Tibial artery (tissue), 4 donors: ENCODE measurements at regions not wholly inside any gene's neighbourhood (a gene's known extent, or its start where the extent isn't known, plus 50 kb on each side); places are given as distances from the start of the nearest gene placed in this dataset.

Source experiments
- DNase-seq, 2 donors: peaks; one replicate each; pipeline ENCODE4 v3.0.0-alpha.2; 2019
- H3K27ac ChIP-seq, 2 donors: fragments of 200-600 bp; sonication (generic) in 1 of 2; 1 replicate in 1 of 2; 2 replicates in 1 of 2; pipeline ENCODE4 v1.5.1; 2018 to 2019; ENCODE audit warnings: mild to moderate bottlenecking in 1 of 2
- H3K27me3 ChIP-seq, 2 donors: fragments of 200-600 bp; sonication (generic) in 1 of 2; one replicate each; pipeline versions ENCODE4 v1.5.1 to v1.6.0; 2016 to 2019
- H3K36me3 ChIP-seq, 3 donors: fragments of 200-600 bp; sonication (generic) in 2 of 3; one replicate each; pipeline ENCODE4 v1.5.1; 2016 to 2019; ENCODE audit warnings: mild to moderate bottlenecking in 2 of 3
- H3K4me1 ChIP-seq, 4 donors: fragments of 200-600 bp; sonication (generic) in 2 of 4; 1 replicate in 3 of 4; 2 replicates in 1 of 4; pipeline ENCODE4 v1.5.1; 2016 to 2019
- H3K4me3 ChIP-seq, 2 donors: fragments of 200-600 bp; sonication (generic) in 1 of 2; 1 replicate in 1 of 2; 2 replicates in 1 of 2; pipeline ENCODE4 v1.5.1; 2018 to 2019; ENCODE audit warnings: mild to moderate bottlenecking in 2 of 2
- H3K9me3 ChIP-seq, 3 donors: fragments of 200-600 bp; sonication (generic) in 1 of 3; one replicate each; pipeline ENCODE4 v1.5.1; 2016 to 2019
- CTCF ChIP-seq, 2 experiments: fragments of 200-600 bp in 1 of 2; fragments of 450-650 bp in 1 of 2; IDR thresholded peaks; one replicate each; pipeline ENCODE4 v1.5.1; 2017 to 2019; ENCODE audit warnings: antibody characterized with exemption in 2 of 2, mild to moderate bottlenecking in 1 of 2, moderate library complexity in 1 of 2
- intact Hi-C: fragments of 100-400 bp; cut with DNase I; formaldehyde crosslinking; loops from one replicate; pipeline ENCODE4 v1.15.0; 2023; ENCODE audit warnings: low total_unique reads

GRCh38 chr15:47566610-47567009 lies 150.7 kb upstream of the SEMA6D start:
- no peak overlapping the region for H3K4me3 ChIP-seq
- TF ChIP-seq CTCF (IDR thresholded peaks at IDR 0.05) = no peak
- H3K36me3 ChIP-seq = no peaks in the 10 kb centered on the region
- peaks cover 0 to 18% (median 10%) of the 10 kb centered on the region in 4 donors for H3K4me1 ChIP-seq
- H3K27me3 ChIP-seq = no peaks in the 10 kb centered on the region
- no peaks in the 10 kb centered on the region for H3K9me3 ChIP-seq
- intact Hi-C loops = no loop called here
- no peak for DNase-seq
- no peak overlapping the region for H3K27ac ChIP-seq

- Histone ChIP-seq H3K4me3 (no peak overlapping the region), H3K9me3 (no peaks in the 10 kb centered on the region), H3K27me3 (no peaks in the 10 kb centered on the region), H3K36me3 (no peaks in the 10 kb centered on the region), H3K27ac (no peak overlapping the region), H3K4me1 (peaks cover 0 to 19% (median 11%) of the 10 kb centered on the region in 4 donors)
- intact Hi-C loops = no loop called here
- no peak for TF ChIP-seq CTCF (IDR thresholded peaks at IDR 0.05)
- DNase-seq = no peak
These were observed 149.3 kb upstream of the SEMA6D start for GRCh38 chr15:47568030-47568429.

- Histone ChIP-seq H3K4me1 (peaks cover 0 to 19% (median 11%) of the 10 kb centered on the region in 4 donors), H3K4me3 (no peak overlapping the region), H3K27me3 (no peaks in the 10 kb centered on the region), H3K27ac (no peak overlapping the region), H3K9me3 (no peaks in the 10 kb centered on the region), H3K36me3 (no peaks in the 10 kb centered on the region)
- TF ChIP-seq CTCF (IDR thresholded peaks at IDR 0.05) = no peak
- intact Hi-C loops = no loop called here
- no peak for DNase-seq
These were observed 147.3 kb upstream of the SEMA6D start for GRCh38 chr15:47570044-47570443.

GRCh38 chr15:47570451-47570850 lies 146.9 kb upstream of the SEMA6D start:
- intact Hi-C loops = no loop called here
- no peak for DNase-seq
- H3K4me3 ChIP-seq = no peak overlapping the region
- H3K27me3 ChIP-seq = no peaks in the 10 kb centered on the region
- peaks cover 0 to 19% (median 11%) of the 10 kb centered on the region in 4 donors for H3K4me1 ChIP-seq
- H3K9me3 ChIP-seq = no peaks in the 10 kb centered on the region
- no peak for TF ChIP-seq CTCF (IDR thresholded peaks at IDR 0.05)
- H3K36me3 ChIP-seq = no peaks in the 10 kb centered on the region
- peak overlapping the region in 1 of 2 donors; percentile 38 for H3K27ac ChIP-seq

- intact Hi-C loops = no loop called here
These were observed 146.2 kb upstream of the SEMA6D start for GRCh38 chr15:47570881-47571640.

More at GRCh38 chr15:47570881-47571640, 146.2 kb upstream of the SEMA6D start:
- no peak for DNase-seq
- no peak for TF ChIP-seq CTCF (IDR thresholded peaks at IDR 0.05)
- H3K4me1 ChIP-seq = peaks cover 0 to 19% (median 11%) of the 10 kb centered on the region in 4 donors
- H3K9me3 ChIP-seq = no peaks in the 10 kb centered on the region
- H3K27ac ChIP-seq = peak overlapping the region in 1 of 2 donors; percentile 38
- H3K27me3 ChIP-seq = no peaks in the 10 kb centered on the region
- H3K4me3 ChIP-seq = no peak overlapping the region
- no peaks in the 10 kb centered on the region for H3K36me3 ChIP-seq
